GM23338 (cell line): ENCODE measurements at regions not wholly inside any gene's neighbourhood (a gene's known extent, or its start where the extent isn't known, plus 50 kb on each side); places are given as distances from the start of the nearest gene placed in this dataset.

Experiments
- ATAC-seq: fragments of 200-7000 bp; cut with Tn5 transposase; 3 replicates; pipeline ENCODE4 v1.9.1; 2020
- DNase-seq: peaks from one replicate; pipeline ENCODE4 v3.0.0-alpha.2; 2015; ENCODE audit warnings: low spot score
- H2AFZ ChIP-seq: fragments of 200-600 bp; sonication (generic); 2 replicates; pipeline ENCODE4 v1.8.0; 2016; ENCODE audit warnings: antibody characterized with exemption, mild to moderate bottlenecking, moderate library complexity
- H3F3A ChIP-seq: fragments of 200-600 bp; sonication (generic); replicated peaks from 2 replicates; pipeline ENCODE4 v1.8.0; 2017; ENCODE audit warnings: antibody characterized with exemption, mixed run types, low read depth
- H3K27ac ChIP-seq: fragments of 200-600 bp; sonication (generic); 2 replicates; pipeline ENCODE4 v1.6.1; 2016; ENCODE audit warnings: low read depth
- H3K27me3 ChIP-seq: fragments of 200-600 bp; sonication (generic); 2 replicates; pipeline ENCODE4 v1.8.0; 2016; ENCODE audit warnings: mild to moderate bottlenecking, mixed run types, moderate library complexity; ENCODE audit not compliant: insufficient read depth
- H3K36me3 ChIP-seq: fragments of 200-600 bp; sonication (generic); 2 replicates; pipeline ENCODE4 v1.8.0; 2016; ENCODE audit warnings: mild to moderate bottlenecking; ENCODE audit not compliant: insufficient read depth
- H3K4me1 ChIP-seq: fragments of 200-600 bp; sonication (generic); 2 replicates; pipeline ENCODE4 v1.8.0; 2016; ENCODE audit warnings: mild to moderate bottlenecking, moderate library complexity; ENCODE audit not compliant: insufficient read depth
- H3K4me2 ChIP-seq: fragments of 200-600 bp; sonication (generic); 2 replicates; pipeline ENCODE4 v1.7.1; 2017; ENCODE audit warnings: mixed run types
- H3K4me3 ChIP-seq: fragments of 200-600 bp; sonication (generic); 2 replicates; pipeline ENCODE4 v1.6.1; 2016; ENCODE audit warnings: mixed run types
- H3K79me2 ChIP-seq: fragments of 200-600 bp; sonication (generic); replicated peaks from 2 replicates; pipeline ENCODE4 v1.8.0; 2017; ENCODE audit warnings: mild to moderate bottlenecking; ENCODE audit not compliant: insufficient read depth
- H3K9me2 ChIP-seq: fragments of 200-600 bp; sonication (generic); 2 replicates; pipeline ENCODE4 v1.8.0; 2017; ENCODE audit not compliant: insufficient read depth
- H4K20me1 ChIP-seq: fragments of 200-600 bp; sonication (generic); replicated peaks from 2 replicates; pipeline ENCODE4 v1.8.0; 2017; ENCODE audit warnings: mild to moderate bottlenecking; ENCODE audit not compliant: insufficient read depth
- H3K27ac Mint-ChIP-seq: 2 replicates; pipeline ENCODE4 v1.8.0; 2020; ENCODE audit warnings: inconsistent platforms, mild to moderate bottlenecking, moderate library complexity, mixed read lengths
- H3K27me3 Mint-ChIP-seq: 3 replicates; pipeline ENCODE4 v1.8.0; 2022; ENCODE audit warnings: low read depth, mild to moderate bottlenecking, moderate library complexity, mixed read lengths, inconsistent platforms; ENCODE audit not compliant: insufficient read depth, poor library complexity
- H3K36me3 Mint-ChIP-seq: 3 replicates; pipeline ENCODE4 v1.8.0; 2021; ENCODE audit warnings: low read depth, mild to moderate bottlenecking, inconsistent platforms, moderate library complexity, mixed read lengths
- H3K4me1 Mint-ChIP-seq: 3 replicates; pipeline ENCODE4 v1.8.0; 2020; ENCODE audit warnings: mild to moderate bottlenecking, inconsistent platforms, mixed read lengths
- H3K4me3 Mint-ChIP-seq: 3 replicates; pipeline ENCODE4 v1.8.0; 2021; ENCODE audit warnings: moderate library complexity, mild to moderate bottlenecking, inconsistent platforms, mixed read lengths
- H3K9me3 Mint-ChIP-seq: 3 replicates; pipeline ENCODE4 v1.8.0; 2020; ENCODE audit warnings: moderate library complexity, mild to moderate bottlenecking, inconsistent platforms, mixed read lengths
- JUNB ChIP-seq: IDR thresholded peaks from one replicate; pipeline ENCODE4 v1.6.1; 2016; ENCODE audit warnings: antibody characterized with exemption; ENCODE audit not compliant: unreplicated experiment
- TF ChIP-seq, protein P1 (sequence below): fragments of 250-450 bp; sonication (Bioruptor Pico); IDR thresholded peaks from 2 replicates; pipeline ENCODE4 v1.5.0; 2020; ENCODE audit warnings: mild to moderate bottlenecking, moderate library complexity
- TF ChIP-seq, protein P2 (sequence below): IDR thresholded peaks from one replicate; pipeline ENCODE4 v1.6.1; 2018; ENCODE audit warnings: antibody characterized with exemption; ENCODE audit not compliant: unreplicated experiment
- TF ChIP-seq, protein P3 (sequence below): IDR thresholded peaks from 2 replicates; pipeline ENCODE4 v1.6.1; 2016; ENCODE audit warnings: antibody characterized with exemption

DNA sequence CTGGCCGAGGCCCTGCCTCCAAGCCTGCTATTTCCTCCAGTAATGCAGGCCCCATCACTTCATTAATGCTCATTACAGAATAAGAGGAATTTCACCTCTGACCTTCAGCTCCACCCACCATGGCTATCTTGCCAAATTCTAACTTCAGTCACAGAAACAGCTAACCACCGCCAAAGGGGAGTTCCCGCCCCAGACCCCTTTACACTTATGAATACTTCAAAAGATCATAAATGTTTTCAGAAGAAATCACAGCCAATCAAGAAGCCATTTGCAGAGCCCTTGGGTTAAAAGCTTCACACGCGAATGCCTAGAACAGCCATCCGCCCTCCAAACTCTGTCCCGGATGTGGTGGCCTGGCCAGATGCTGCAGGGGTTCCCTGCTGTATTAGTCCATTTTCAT is 73.8 kb upstream of the TWIST2 start (continued):
- TF ChIP-seq, protein P1, sequence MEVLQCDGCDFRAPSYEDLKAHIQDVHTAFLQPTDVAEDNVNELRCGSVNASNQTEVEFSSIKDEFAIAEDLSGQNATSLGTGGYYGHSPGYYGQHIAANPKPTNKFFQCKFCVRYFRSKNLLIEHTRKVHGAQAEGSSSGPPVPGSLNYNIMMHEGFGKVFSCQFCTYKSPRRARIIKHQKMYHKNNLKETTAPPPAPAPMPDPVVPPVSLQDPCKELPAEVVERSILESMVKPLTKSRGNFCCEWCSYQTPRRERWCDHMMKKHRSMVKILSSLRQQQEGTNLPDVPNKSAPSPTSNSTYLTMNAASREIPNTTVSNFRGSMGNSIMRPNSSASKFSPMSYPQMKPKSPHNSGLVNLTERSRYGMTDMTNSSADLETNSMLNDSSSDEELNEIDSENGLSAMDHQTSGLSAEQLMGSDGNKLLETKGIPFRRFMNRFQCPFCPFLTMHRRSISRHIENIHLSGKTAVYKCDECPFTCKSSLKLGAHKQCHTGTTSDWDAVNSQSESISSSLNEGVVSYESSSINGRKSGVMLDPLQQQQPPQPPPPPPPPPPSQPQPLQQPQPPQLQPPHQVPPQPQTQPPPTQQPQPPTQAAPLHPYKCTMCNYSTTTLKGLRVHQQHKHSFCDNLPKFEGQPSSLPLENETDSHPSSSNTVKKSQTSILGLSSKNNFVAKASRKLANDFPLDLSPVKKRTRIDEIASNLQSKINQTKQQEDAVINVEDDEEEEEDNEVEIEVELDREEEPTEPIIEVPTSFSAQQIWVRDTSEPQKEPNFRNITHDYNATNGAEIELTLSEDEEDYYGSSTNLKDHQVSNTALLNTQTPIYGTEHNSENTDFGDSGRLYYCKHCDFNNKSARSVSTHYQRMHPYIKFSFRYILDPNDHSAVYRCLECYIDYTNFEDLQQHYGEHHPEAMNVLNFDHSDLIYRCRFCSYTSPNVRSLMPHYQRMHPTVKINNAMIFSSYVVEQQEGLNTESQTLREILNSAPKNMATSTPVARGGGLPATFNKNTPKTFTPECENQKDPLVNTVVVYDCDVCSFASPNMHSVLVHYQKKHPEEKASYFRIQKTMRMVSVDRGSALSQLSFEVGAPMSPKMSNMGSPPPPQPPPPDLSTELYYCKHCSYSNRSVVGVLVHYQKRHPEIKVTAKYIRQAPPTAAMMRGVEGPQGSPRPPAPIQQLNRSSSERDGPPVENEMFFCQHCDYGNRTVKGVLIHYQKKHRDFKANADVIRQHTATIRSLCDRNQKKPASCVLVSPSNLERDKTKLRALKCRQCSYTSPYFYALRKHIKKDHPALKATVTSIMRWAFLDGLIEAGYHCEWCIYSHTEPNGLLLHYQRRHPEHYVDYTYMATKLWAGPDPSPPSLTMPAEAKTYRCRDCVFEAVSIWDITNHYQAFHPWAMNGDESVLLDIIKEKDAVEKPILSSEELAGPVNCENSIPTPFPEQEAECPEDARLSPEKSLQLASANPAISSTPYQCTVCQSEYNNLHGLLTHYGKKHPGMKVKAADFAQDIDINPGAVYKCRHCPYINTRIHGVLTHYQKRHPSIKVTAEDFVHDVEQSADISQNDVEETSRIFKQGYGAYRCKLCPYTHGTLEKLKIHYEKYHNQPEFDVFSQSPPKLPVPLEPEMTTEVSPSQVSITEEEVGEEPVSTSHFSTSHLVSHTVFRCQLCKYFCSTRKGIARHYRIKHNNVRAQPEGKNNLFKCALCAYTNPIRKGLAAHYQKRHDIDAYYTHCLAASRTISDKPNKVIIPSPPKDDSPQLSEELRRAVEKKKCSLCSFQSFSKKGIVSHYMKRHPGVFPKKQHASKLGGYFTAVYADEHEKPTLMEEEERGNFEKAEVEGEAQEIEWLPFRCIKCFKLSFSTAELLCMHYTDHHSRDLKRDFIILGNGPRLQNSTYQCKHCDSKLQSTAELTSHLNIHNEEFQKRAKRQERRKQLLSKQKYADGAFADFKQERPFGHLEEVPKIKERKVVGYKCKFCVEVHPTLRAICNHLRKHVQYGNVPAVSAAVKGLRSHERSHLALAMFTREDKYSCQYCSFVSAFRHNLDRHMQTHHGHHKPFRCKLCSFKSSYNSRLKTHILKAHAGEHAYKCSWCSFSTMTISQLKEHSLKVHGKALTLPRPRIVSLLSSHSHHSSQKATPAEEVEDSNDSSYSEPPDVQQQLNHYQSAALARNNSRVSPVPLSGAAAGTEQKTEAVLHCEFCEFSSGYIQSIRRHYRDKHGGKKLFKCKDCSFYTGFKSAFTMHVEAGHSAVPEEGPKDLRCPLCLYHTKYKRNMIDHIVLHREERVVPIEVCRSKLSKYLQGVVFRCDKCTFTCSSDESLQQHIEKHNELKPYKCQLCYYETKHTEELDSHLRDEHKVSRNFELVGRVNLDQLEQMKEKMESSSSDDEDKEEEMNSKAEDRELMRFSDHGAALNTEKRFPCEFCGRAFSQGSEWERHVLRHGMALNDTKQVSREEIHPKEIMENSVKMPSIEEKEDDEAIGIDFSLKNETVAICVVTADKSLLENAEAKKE = no peak

DNA sequence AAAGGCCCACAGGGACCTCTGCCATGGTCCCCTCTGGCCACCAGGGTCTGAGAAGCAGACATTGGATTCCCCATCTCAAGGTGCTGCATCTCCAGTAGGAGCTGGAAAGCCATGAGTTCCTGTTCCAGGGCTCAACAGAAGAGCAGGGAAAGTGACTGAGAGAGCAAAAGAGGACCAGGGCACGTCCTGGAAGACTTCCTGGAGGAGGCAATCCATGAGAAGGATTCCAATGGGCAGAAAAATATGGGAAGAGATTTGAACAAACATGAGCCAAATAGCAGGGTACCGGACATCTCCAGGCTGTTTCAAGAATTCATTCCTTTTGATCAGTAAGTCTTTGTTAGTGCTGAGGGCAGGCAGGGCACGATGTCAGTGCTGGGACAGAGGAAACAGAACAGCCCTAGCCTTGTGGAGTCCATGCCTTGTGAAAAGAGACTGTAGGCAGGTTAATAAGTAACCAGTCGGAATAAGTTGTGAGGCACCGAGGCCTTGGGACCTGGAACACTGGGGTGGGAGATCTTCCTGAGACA is 72.8 kb upstream of the TWIST2 start:
- no peaks in the 10 kb centered on the region for H4K20me1 ChIP-seq
- TF ChIP-seq, protein P2, sequence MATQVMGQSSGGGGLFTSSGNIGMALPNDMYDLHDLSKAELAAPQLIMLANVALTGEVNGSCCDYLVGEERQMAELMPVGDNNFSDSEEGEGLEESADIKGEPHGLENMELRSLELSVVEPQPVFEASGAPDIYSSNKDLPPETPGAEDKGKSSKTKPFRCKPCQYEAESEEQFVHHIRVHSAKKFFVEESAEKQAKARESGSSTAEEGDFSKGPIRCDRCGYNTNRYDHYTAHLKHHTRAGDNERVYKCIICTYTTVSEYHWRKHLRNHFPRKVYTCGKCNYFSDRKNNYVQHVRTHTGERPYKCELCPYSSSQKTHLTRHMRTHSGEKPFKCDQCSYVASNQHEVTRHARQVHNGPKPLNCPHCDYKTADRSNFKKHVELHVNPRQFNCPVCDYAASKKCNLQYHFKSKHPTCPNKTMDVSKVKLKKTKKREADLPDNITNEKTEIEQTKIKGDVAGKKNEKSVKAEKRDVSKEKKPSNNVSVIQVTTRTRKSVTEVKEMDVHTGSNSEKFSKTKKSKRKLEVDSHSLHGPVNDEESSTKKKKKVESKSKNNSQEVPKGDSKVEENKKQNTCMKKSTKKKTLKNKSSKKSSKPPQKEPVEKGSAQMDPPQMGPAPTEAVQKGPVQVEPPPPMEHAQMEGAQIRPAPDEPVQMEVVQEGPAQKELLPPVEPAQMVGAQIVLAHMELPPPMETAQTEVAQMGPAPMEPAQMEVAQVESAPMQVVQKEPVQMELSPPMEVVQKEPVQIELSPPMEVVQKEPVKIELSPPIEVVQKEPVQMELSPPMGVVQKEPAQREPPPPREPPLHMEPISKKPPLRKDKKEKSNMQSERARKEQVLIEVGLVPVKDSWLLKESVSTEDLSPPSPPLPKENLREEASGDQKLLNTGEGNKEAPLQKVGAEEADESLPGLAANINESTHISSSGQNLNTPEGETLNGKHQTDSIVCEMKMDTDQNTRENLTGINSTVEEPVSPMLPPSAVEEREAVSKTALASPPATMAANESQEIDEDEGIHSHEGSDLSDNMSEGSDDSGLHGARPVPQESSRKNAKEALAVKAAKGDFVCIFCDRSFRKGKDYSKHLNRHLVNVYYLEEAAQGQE = no peak
- no peak for TF ChIP-seq JUNB
- TF ChIP-seq, protein P3, sequence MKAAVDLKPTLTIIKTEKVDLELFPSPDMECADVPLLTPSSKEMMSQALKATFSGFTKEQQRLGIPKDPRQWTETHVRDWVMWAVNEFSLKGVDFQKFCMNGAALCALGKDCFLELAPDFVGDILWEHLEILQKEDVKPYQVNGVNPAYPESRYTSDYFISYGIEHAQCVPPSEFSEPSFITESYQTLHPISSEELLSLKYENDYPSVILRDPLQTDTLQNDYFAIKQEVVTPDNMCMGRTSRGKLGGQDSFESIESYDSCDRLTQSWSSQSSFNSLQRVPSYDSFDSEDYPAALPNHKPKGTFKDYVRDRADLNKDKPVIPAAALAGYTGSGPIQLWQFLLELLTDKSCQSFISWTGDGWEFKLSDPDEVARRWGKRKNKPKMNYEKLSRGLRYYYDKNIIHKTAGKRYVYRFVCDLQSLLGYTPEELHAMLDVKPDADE = no peak
- Mint-ChIP-seq H3K36me3 (no peaks in the 10 kb centered on the region; the same call in 2 of the 3 replicates), H3K4me1 (peaks cover 5% of the 10 kb centered on the region; the same call in 2 of the 3 replicates), H3K27ac (no peak overlapping the region), H3K9me3 (peaks cover 7% of the 10 kb centered on the region; the same call in 1 of the 3 replicates), H3K27me3 (peaks cover 1% of the 10 kb centered on the region), H3K4me3 (no peak overlapping the region)
- no peak overlapping the region for H3K4me3 ChIP-seq
- no peaks in the 10 kb centered on the region for H3F3A ChIP-seq
- H3K4me1 ChIP-seq = no peaks in the 10 kb centered on the region
- H2AFZ ChIP-seq = no peak overlapping the region
- H3K4me2 ChIP-seq = no peak overlapping the region
- ATAC-seq = no peak
- no peaks in the 10 kb centered on the region for H3K9me2 ChIP-seq
- no peaks in the 10 kb centered on the region for H3K79me2 ChIP-seq
- DNase-seq = no peak
- H3K27me3 ChIP-seq = no peaks in the 10 kb centered on the region
- no peaks in the 10 kb centered on the region for H3K36me3 ChIP-seq
- no peak overlapping the region for H3K27ac ChIP-seq
